ENCODE measurements at regions not wholly inside any gene's neighbourhood (a gene's known extent, or its start where the extent isn't known, plus 50 kb on each side); places are given as distances from the start of the nearest gene placed in this dataset.

GRCh38 chr2:120472891-120473309 is 127.0 kb downstream of the INHBB start:
- no peaks in the 10 kb centered on the region for H3K4me1 Mint-ChIP-seq
- no peak overlapping the region for H3K4me3 Mint-ChIP-seq
- POLR2A ChIA-PET, result no interaction called here

More at GRCh38 chr2:120472891-120473309, 127.0 kb downstream of the INHBB start:
- Mint-ChIP-seq H3K9me3 (ENCODE audit: insufficient read depth) (peaks cover 2% of the 10 kb centered on the region), H3K27me3 (peaks cover 1% of the 10 kb centered on the region), H3K27ac (no peak overlapping the region)
- DNase-seq (no peak), ATAC-seq (ENCODE audit: low read depth) (no peak)
- Histone ChIP-seq H3K9ac (ENCODE audit: low read length) (no peak overlapping the region), H3K4me3 (ENCODE audit: control extremely low read depth in 1 of 5, extremely low read depth in 1 of 5, insufficient read depth in 1 of 5, low read depth in 2 of 5, low read length in 4 of 5) (no peak overlapping the region), H2AFZ (ENCODE audit: insufficient read depth, low read depth, low read length, poor library complexity, severe bottlenecking) (no peak overlapping the region), H3K27ac (ENCODE audit: low read length in 2 of 2) (no peak overlapping the region), H4K20me1 (ENCODE audit: control insufficient read depth, insufficient read depth, low read length, poor library complexity, severe bottlenecking) (no peaks in the 10 kb centered on the region), H3K27me3 (replicated peaks in 1 of 4; ENCODE audit: control extremely low read depth in 1 of 4, control insufficient read depth in 3 of 4, insufficient read depth in 4 of 4, low read length in 3 of 4) (no peaks in the 10 kb centered on the region), H3K36me3 (replicated peaks in 1 of 2; ENCODE audit: control extremely low read depth in 1 of 2, control insufficient read depth in 1 of 2, extremely low read depth in 1 of 2, insufficient read depth in 2 of 2, low read length in 1 of 2) (no peaks in the 10 kb centered on the region), H3K4me1 (ENCODE audit: control insufficient read depth in 2 of 2, insufficient read depth in 2 of 2, low read length in 2 of 2) (no peaks in the 10 kb centered on the region), H3K4me2 (replicated peaks; ENCODE audit: low read depth, low read length, poor library complexity, severe bottlenecking) (no peak overlapping the region), H3K9me3 (ENCODE audit: control extremely low read depth in 1 of 3, control insufficient read depth in 2 of 3, insufficient read depth in 1 of 3, low read length in 2 of 3) (peaks cover 0 to 8% (median 0%) of the 10 kb centered on the region in 3 donors), H3K79me2 (ENCODE audit: control insufficient read depth, insufficient read depth, low read length) (no peaks in the 10 kb centered on the region)
- CTCF ChIA-PET, result no interaction called here
- WGBS (ENCODE audit: insufficient coverage), result 95% methylated on average over 8 of the region's 12 CpGs
- TF ChIP-seq EZH2 (IDR thresholded peaks at IDR 0.05; ENCODE audit: borderline replicate concordance, insufficient read depth, low read depth, low read length, poor library complexity, severe bottlenecking) (no peak), CTCF (IDR thresholded peaks at IDR 0.05) (no peak)
- intact Hi-C loops (cut with micrococcal nuclease), result no loop called here

All from B cell (primary cell).